ENCODE measurements at regions not wholly inside any gene's neighbourhood (a gene's known extent, or its start where the extent isn't known, plus 50 kb on each side); places are given as distances from the start of the nearest gene placed in this dataset.

DNA sequence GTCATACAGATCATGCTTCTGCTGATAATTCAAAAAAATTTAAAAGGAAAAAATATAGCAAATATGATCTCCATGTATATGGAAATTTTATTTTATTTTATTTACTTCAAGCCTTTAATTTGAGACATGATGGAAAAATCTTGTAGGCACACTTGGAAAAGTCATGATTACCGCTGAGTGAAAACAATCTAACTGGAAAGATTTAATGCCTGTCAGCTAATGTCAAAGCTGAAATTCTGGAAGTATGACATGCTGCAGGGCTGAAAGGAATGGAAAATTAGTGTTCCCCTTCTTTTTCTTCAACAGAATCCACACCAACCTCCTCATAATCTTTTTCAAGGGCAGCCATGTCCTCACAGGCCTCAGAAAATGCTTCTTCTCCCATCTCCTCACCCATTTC is 58.2 kb downstream of the RPRM start:
- no peak overlapping the region for H3K4me3 ChIP-seq
- DNase-seq, result no peak
- TF ChIP-seq CTCF (IDR thresholded peaks at IDR 0.05), result no peak
- TF ChIP-seq POLR2A (IDR thresholded peaks at IDR 0.05), result no peak
- H3K27me3 ChIP-seq, result no peaks in the 10 kb centered on the region
- WGBS (ENCODE audit: insufficient coverage, low coverage, low lambda C conversion rate, missing lambda C conversion rate), result 70% methylated on average over 1 of the region's 1 CpG
- no peaks in the 10 kb centered on the region for H3K4me1 ChIP-seq
- H3K27ac ChIP-seq, result no peak overlapping the region
- ATAC-seq, result no peak
- no peaks in the 10 kb centered on the region for H3K9me3 ChIP-seq
- H3K36me3 ChIP-seq, result no peaks in the 10 kb centered on the region
- intact Hi-C loops (cut with DNase I), result no loop called here

GRCh38 chr2:153417077-153417476 is 61.5 kb downstream of the RPRM start:
- WGBS (ENCODE audit: insufficient coverage, low coverage, low lambda C conversion rate, missing lambda C conversion rate), result 69% methylated on average over 1 of the region's 1 CpG
- H3K36me3 ChIP-seq, result no peaks in the 10 kb centered on the region
- no peaks in the 10 kb centered on the region for H3K27me3 ChIP-seq
- TF ChIP-seq CTCF (IDR thresholded peaks at IDR 0.05), result no peak
- no peak overlapping the region for H3K4me3 ChIP-seq
- no peaks in the 10 kb centered on the region for H3K4me1 ChIP-seq
- no peak overlapping the region for H3K27ac ChIP-seq
- DNase-seq (no peak), ATAC-seq (no peak)
- no peaks in the 10 kb centered on the region for H3K9me3 ChIP-seq
- intact Hi-C loops (cut with DNase I), result no loop called here

GRCh38 chr2:153416071-153416470 is 62.5 kb downstream of the RPRM start:
- DNase-seq (no peak), ATAC-seq (no peak)
- no peak for TF ChIP-seq POLR2A (IDR thresholded peaks at IDR 0.05)
- no peak overlapping the region for H3K4me3 ChIP-seq
- H3K27ac ChIP-seq, result no peak overlapping the region
- no peaks in the 10 kb centered on the region for H3K36me3 ChIP-seq
- 41% methylated on average over 1 of the region's 1 CpG for WGBS (ENCODE audit: insufficient coverage, low coverage, low lambda C conversion rate, missing lambda C conversion rate)
- intact Hi-C loops (cut with DNase I), result no loop called here
- H3K27me3 ChIP-seq, result no peaks in the 10 kb centered on the region
- H3K9me3 ChIP-seq, result no peaks in the 10 kb centered on the region
- H3K4me1 ChIP-seq, result no peaks in the 10 kb centered on the region

DNA sequence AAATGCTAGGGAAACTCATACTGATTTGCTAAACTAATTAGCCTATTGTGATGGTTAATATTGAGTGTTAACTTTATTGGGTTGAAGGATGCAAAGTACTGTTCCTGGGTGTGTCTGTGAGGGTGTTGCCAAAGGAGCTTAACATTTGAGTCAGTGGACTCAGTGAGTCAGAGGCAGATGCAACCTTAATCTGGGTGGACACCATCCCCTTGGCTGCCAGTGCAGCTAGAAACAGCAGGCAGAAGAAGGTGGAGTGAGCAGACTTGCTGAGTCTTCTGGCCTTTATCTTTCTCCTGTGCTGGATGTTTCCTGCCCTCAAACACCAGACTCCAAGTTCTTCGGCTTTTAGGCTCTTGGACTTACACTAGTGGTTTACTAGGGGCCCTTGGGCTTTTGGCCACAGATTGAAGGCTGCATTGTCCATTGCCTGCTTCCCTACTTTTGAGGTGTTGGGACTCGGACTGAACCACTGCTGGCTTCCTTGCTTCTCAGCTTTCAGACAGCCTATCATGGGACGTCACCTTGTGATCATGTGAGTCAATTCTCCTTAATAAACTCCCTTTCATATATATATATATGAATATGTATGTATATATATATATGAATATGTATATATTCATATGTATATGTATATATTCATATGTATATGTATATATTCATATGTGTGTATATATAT is 69.7 kb downstream of the RPRM start:
- no peaks in the 10 kb centered on the region for H3K27me3 ChIP-seq
- WGBS (ENCODE audit: insufficient coverage, low coverage, low lambda C conversion rate, missing lambda C conversion rate), result 43% methylated on average over 3 of the region's 3 CpGs
- H3K27ac ChIP-seq, result no peak overlapping the region
- H3K9me3 ChIP-seq, result no peaks in the 10 kb centered on the region
- H3K4me1 ChIP-seq, result no peaks in the 10 kb centered on the region
- TF ChIP-seq CTCF (IDR thresholded peaks at IDR 0.05) (no peak), POLR2A (IDR thresholded peaks at IDR 0.05) (no peak)
- H3K4me3 ChIP-seq, result no peak overlapping the region
- intact Hi-C loops (cut with DNase I), result no loop called here
- ATAC-seq, result no peak
- H3K36me3 ChIP-seq, result no peaks in the 10 kb centered on the region
- DNase-seq, result no peak

- 45% methylated on average over 1 of the region's 1 CpG for WGBS (ENCODE audit: insufficient coverage, low coverage, low lambda C conversion rate, missing lambda C conversion rate)
- DNase-seq, result no peak
- H3K4me3 ChIP-seq, result no peak overlapping the region
- intact Hi-C loops (cut with DNase I), result no loop called here
- H3K4me1 ChIP-seq, result no peaks in the 10 kb centered on the region
- H3K9me3 ChIP-seq, result no peaks in the 10 kb centered on the region
- no peak overlapping the region for H3K27ac ChIP-seq
- H3K36me3 ChIP-seq, result no peaks in the 10 kb centered on the region
- H3K27me3 ChIP-seq, result no peaks in the 10 kb centered on the region
- ATAC-seq, result no peak
- no peak for TF ChIP-seq POLR2A (IDR thresholded peaks at IDR 0.05)
- no peak for TF ChIP-seq CTCF (IDR thresholded peaks at IDR 0.05)
Measured at GRCh38 chr2:153405196-153405595, 73.4 kb downstream of the RPRM start.
